Subcutaneous abdominal adipose tissue (tissue), 5 donors: ENCODE measurements at regions not wholly inside any gene's neighbourhood (a gene's known extent, or its start where the extent isn't known, plus 50 kb on each side); places are given as distances from the start of the nearest gene placed in this dataset.

Experiments
- H3K27ac ChIP-seq: one replicate; pipeline ENCODE4 v1.7.0; 2013; ENCODE audit warnings: low read depth, mild to moderate bottlenecking, inconsistent platforms, low read length, moderate library complexity
- H3K27me3 ChIP-seq, 5 donors: one replicate each; pipeline ENCODE4 v1.7.0; 2013; ENCODE audit warnings: low read length in 5 of 5, inconsistent platforms in 1 of 5; ENCODE audit not compliant: control insufficient read depth in 5 of 5, insufficient read depth in 4 of 5
- H3K36me3 ChIP-seq, 5 donors: one replicate each; pipeline ENCODE4 v1.7.0; 2013; ENCODE audit warnings: low read length in 5 of 5; ENCODE audit not compliant: control insufficient read depth in 5 of 5, insufficient read depth in 5 of 5
- H3K4me1 ChIP-seq, 5 donors: one replicate each; pipeline ENCODE4 v1.7.0; 2013; ENCODE audit warnings: low read length in 5 of 5, mild to moderate bottlenecking in 3 of 5, moderate library complexity in 1 of 5; ENCODE audit not compliant: control insufficient read depth in 5 of 5, insufficient read depth in 5 of 5
- H3K4me3 ChIP-seq, 5 donors: one replicate each; pipeline ENCODE4 v1.7.0; 2013; ENCODE audit warnings: low read length in 5 of 5, low read depth in 1 of 5
- H3K9ac ChIP-seq, 5 donors: one replicate each; pipeline ENCODE4 v1.7.0; 2013; ENCODE audit warnings: low read length in 5 of 5, mild to moderate bottlenecking in 4 of 5, moderate library complexity in 3 of 5
- H3K9me3 ChIP-seq, 5 donors: one replicate each; pipeline ENCODE4 v1.7.0; 2013; ENCODE audit warnings: low read length in 5 of 5; ENCODE audit not compliant: control insufficient read depth in 5 of 5
- donor health status: healthy.
- donor health status: healthy.
- donor health status: healthy.
- donor health status: healthy.
- donor health status: healthy.

DNA sequence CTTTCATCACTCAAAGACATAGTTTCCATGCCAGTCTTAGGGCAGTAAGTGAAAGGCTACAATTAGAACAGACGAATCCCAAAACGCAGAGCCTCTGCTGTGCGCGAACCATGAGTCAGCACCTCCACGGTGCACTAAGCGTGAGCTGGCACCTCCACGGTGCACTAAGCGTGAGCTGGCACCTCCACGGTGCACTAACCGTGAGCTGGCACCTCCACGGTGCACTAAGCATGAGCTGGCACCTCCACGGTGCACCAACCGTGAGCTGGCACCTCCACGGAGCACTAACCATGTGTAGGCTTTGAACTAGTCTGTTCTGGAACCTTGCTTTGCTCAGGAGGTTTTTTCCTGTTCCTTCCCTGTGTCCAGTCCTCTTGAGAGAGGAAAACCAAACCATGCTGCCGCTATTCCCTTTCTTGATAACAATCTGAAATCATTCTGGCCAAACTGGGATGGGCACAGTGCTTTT is 120.6 kb downstream of the IRS2 start:
- Histone ChIP-seq H3K4me3 (no peak overlapping the region), H3K27ac (no peak overlapping the region), H3K9ac (no peak overlapping the region), H3K9me3 (peaks cover 0 to 2% (median 0%) of the 10 kb centered on the region in 5 donors), H3K27me3 (peaks cover 0 to 10% (median 0%) of the 10 kb centered on the region in 5 donors), H3K36me3 (no peaks in the 10 kb centered on the region), H3K4me1 (peaks cover 0 to 29% (median 21%) of the 10 kb centered on the region in 5 donors)

DNA sequence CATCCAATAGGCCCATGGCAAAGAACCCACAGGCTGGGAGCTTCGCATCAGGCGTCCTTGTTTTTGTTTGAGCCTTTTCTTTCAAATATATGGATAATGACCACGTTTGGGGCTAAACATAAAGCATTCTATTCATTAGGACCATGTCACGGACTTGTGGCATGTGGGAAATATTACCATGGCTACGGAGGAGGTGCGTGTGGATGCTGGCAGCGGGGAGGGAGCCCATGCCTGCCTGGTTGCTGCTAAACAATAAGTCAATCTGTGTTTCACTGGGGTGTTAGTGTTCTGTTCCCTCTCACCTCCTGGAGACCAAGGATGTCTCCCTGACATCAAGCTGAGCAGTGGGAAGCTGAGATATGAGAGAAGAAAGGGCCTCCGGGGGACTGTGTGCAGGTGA is 121.1 kb downstream of the IRS2 start:
- no peak overlapping the region for H3K4me3 ChIP-seq
- H3K27me3 ChIP-seq = peaks cover 0 to 10% (median 0%) of the 10 kb centered on the region in 5 donors
- peaks cover 0 to 2% (median 0%) of the 10 kb centered on the region in 5 donors for H3K9me3 ChIP-seq
- peaks cover 0 to 29% (median 18%) of the 10 kb centered on the region in 5 donors for H3K4me1 ChIP-seq
- H3K36me3 ChIP-seq = no peaks in the 10 kb centered on the region
- no peak overlapping the region for H3K27ac ChIP-seq
- H3K9ac ChIP-seq = no peak overlapping the region

DNA sequence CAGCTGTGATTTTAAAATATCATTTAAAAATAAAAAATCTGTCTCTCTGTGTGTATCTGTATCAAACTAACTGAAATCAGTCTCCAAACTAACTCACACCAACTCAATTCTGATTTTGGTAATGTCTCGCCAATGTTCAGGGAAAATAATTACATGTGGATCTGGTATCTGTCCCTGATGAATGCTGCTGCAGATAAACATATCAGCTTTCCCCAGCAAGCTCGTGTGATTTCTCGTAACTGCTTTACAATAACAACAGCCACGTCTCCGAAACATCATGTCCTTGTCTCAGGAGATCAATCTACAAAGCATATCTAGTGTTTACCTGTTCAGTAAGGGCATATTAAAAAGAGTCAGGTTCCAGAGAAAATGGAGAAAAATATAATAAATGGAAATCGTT is 129.0 kb downstream of the IRS2 start:
- no peak overlapping the region for H3K4me3 ChIP-seq
- no peak overlapping the region for H3K9ac ChIP-seq
- H3K9me3 ChIP-seq = no peaks in the 10 kb centered on the region
- peaks cover 8 to 40% (median 20%) of the 10 kb centered on the region in 5 donors for H3K4me1 ChIP-seq
- no peak overlapping the region for H3K27ac ChIP-seq
- H3K27me3 ChIP-seq = peaks cover 0 to 3% (median 0%) of the 10 kb centered on the region in 5 donors
- H3K36me3 ChIP-seq = no peaks in the 10 kb centered on the region

DNA sequence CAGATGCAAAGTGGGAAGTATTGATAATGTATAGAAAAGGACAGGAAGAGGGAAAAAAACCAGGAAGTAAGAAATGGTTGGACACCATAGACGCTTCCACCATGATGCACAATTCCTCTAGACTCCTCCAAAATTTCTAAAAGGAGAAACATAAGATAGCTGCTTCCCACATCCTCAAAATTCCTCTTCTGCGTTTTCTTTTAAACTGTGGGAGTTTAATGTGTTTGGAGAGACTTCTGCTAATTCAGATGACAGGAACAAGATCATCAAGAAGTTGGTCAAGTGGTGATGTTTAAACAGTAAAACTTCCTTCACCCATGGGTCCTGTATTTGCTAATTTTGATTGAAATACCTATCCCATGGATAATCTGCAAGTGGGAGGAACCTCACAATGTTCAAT is 130.2 kb downstream of the IRS2 start:
- Histone ChIP-seq H3K4me3 (no peak overlapping the region), H3K36me3 (no peaks in the 10 kb centered on the region), H3K9me3 (no peaks in the 10 kb centered on the region), H3K9ac (no peak overlapping the region), H3K4me1 (peaks cover 8 to 49% (median 29%) of the 10 kb centered on the region in 5 donors), H3K27ac (no peak overlapping the region), H3K27me3 (no peaks in the 10 kb centered on the region)

DNA sequence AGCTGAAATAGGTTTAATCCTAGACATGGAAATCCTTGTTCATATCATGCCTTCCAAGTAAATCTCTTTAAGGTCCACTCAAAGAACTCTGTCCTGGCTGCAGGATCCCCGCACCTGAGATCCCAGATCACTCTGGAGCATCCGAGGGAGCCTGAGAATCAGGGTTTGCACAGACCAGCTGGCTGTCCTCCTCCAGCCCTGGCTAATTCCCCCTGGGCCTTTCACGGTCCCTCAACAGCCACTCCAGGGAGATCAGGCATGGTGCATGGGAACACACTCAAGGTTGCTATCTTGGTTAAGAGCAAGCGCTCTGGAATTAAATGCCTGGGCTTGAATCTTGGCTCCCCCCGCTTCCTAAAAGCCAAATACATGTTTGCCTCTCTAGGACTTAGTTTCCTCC is 130.8 kb downstream of the IRS2 start:
- no peak overlapping the region for H3K4me3 ChIP-seq
- H3K4me1 ChIP-seq = peaks cover 8 to 49% (median 29%) of the 10 kb centered on the region in 5 donors
- H3K36me3 ChIP-seq = no peaks in the 10 kb centered on the region
- H3K27ac ChIP-seq = peak overlapping the region; percentile 55
- H3K9me3 ChIP-seq = no peaks in the 10 kb centered on the region
- no peak overlapping the region for H3K9ac ChIP-seq
- no peaks in the 10 kb centered on the region for H3K27me3 ChIP-seq

DNA sequence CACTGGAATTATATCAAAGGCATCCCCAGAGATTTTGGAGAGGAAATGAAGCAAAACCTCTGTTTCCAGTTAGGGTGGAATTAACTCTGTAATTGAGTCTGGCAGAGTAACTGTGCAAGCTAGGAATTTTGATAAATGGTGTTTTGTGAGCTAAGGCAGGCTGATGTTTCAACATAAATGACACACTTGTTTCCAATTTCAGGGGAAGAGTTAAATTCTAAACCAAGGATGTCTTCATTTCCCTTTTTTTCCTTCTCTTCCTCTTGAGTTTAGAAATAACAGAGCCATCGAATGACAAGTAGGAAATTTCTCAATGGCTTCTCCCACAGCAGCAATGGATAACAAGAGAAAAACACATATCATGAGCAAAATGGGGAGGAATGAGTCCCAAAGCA is 131.2 kb downstream of the IRS2 start:
- Histone ChIP-seq H3K9ac (no peak overlapping the region), H3K9me3 (no peaks in the 10 kb centered on the region), H3K27ac (peak overlapping the region; percentile 55), H3K4me1 (peaks cover 8 to 49% (median 29%) of the 10 kb centered on the region in 5 donors), H3K27me3 (no peaks in the 10 kb centered on the region), H3K4me3 (peak overlapping the region in 1 of 5 donors; percentile 46), H3K36me3 (no peaks in the 10 kb centered on the region)

DNA sequence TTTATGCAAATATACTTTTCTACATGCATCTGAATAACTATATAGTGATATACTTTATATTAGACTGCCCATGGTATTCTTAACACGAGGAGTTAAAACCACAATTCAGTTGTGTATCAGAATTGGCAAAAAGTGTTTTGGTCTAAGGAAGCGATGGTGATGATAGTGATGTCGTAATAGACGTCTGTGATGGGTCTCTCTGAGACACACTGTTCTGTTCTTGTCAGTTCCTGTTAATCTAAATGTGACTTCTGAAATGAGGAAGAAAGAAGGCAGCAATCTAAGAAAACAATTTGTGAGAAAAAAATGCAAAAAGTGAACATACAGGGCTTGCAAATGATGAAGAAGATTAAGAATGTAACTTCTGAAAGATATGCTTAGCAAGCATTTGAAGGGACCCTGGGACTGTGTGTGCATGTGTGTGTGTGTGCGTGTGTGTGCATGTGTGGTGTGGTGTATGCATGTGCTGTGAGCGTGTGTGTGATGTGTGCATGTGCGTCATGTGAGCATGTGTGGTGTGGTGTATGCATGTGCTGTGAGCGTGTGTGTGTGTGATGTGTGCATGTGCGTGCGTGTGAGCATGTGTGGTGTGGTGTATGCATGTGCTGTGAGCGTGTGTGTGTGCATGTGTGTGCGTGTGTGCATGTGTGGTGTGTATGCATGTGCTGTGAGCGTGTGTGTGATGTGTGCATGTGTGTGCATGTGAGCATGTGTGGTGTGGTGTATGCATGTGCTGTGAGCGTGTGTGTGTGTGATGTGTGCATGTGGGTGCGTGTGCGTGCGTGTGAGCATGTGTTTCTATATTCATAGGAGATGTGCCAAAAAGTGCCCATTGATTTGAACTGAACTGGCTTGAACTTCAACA is 131.8 kb downstream of the IRS2 start:
- peaks cover 8 to 49% (median 29%) of the 10 kb centered on the region in 5 donors for H3K4me1 ChIP-seq
- H3K9me3 ChIP-seq = no peaks in the 10 kb centered on the region
- H3K36me3 ChIP-seq = no peaks in the 10 kb centered on the region
- peak overlapping the region; percentile 34 for H3K27ac ChIP-seq
- no peak overlapping the region for H3K9ac ChIP-seq
- no peaks in the 10 kb centered on the region for H3K27me3 ChIP-seq
- H3K4me3 ChIP-seq = peak overlapping the region in 4 of 5 donors; percentile 2 to 46 (median 34)

DNA sequence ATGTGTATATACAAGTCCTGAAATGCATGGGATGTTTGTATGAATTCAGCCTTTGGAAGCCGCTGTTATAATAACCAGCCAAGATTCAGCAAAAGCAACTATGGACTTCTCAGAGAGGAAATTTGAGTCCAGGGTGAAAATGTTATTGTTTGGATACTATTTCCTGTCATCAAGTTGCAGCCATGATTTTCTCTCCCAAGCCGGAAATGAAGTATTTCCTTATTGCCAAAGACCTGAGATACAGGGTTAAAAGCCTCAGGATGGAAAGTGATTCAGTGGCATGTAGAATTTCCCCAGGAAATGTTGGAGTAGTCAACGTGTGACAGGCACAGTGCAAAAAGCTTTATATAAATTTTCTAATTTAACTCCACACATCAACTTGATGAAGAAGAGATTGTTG is 133.9 kb downstream of the IRS2 start:
- Histone ChIP-seq H3K9me3 (no peaks in the 10 kb centered on the region), H3K4me3 (no peak overlapping the region), H3K9ac (no peak overlapping the region), H3K27me3 (peaks cover 0 to 2% (median 0%) of the 10 kb centered on the region in 5 donors), H3K27ac (peak overlapping the region; percentile 43), H3K4me1 (peaks cover 8 to 49% (median 29%) of the 10 kb centered on the region in 5 donors), H3K36me3 (no peaks in the 10 kb centered on the region)

DNA sequence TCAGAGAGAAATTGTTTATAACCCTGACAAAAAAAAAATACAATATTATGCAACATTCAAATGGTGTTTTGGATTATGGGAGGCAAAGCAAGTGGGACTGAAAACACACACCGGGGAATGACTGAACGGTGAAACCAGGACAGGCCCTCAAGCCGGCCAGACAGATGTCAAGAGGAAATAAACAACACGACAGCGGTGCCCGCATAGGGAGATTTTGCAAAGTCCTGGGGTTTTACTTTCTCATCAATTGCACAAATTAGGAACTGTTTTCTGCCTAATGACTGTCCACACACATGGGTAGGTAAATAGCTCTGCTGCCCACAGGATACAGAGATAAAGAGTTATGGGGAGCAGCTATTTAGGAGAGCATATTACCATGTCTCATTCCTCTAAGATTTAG is 134.5 kb downstream of the IRS2 start:
- Histone ChIP-seq H3K27me3 (peaks cover 0 to 2% (median 0%) of the 10 kb centered on the region in 5 donors), H3K36me3 (no peaks in the 10 kb centered on the region), H3K27ac (peak overlapping the region; percentile 43), H3K9me3 (no peaks in the 10 kb centered on the region), H3K9ac (no peak overlapping the region), H3K4me3 (no peak overlapping the region), H3K4me1 (peaks cover 8 to 43% (median 29%) of the 10 kb centered on the region in 5 donors)

DNA sequence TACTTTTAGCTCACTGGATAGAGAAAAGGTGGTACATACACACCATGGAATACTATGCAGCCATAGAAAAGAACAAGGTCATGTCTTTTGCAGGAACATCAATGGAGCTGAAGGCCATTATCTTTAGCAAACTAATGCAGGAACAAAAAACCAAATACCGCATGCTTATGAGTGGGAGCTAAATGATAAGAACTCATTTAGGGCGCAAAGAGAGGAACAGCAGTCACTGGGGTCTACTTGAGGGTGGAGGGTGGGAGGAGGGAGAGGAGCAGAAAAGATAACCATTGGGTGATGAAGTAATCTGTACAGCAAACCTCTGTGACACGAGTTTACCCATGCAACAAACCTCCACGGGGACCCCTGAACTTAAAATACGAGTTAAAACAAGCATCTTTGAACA is 135.1 kb downstream of the IRS2 start:
- Histone ChIP-seq H3K27ac (no peak overlapping the region), H3K9ac (no peak overlapping the region)

More for the DNA sequence above, 135.1 kb downstream of the IRS2 start:
- Histone ChIP-seq H3K9me3 (no peaks in the 10 kb centered on the region), H3K4me3 (no peak overlapping the region), H3K4me1 (peaks cover 8 to 38% (median 29%) of the 10 kb centered on the region in 5 donors), H3K27me3 (peaks cover 0 to 2% (median 0%) of the 10 kb centered on the region in 5 donors), H3K36me3 (no peaks in the 10 kb centered on the region)
